HepG2 (cell line): ENCODE measurements at regions not wholly inside any gene's neighbourhood (a gene's known extent, or its start where the extent isn't known, plus 50 kb on each side); places are given as distances from the start of the nearest gene placed in this dataset.

Source experiments
- ATAC-seq: fragments of 200-7000 bp; cut with Tn5 transposase; 3 replicates; pipeline ENCODE4 v1.9.1; 2020; ENCODE audit warnings: mild to moderate bottlenecking, moderate library complexity
- BruUV-seq: library from RNA; stranded (reverse); fragments of 400-500 nt; replicated peaks from 2 replicates; lab custom pipeline; 2021; lab: Mats Ljungman, UMichigan
- CTCF ChIA-PET: fragments of 300-600 bp; formaldehyde crosslinking; extraction: SDS; loops from one replicate; lab custom pipeline; 2021; ENCODE audit warnings: low total read pairs, inconsistent platforms, low intra/inter-chr PET ratio; lab: Yijun Ruan, JAX
- POLR2A ChIA-PET: fragments of 350-600 bp; sonication (Branson Sonifier 250); formaldehyde crosslinking; loops from one replicate; lab custom pipeline; 2020; ENCODE audit warnings: antibody characterized with exemption, inconsistent platforms; lab: Yijun Ruan, JAX
- DNase-seq: peaks from one replicate; pipeline ENCODE4 v3.0.0-alpha.2; 2015; ENCODE audit warnings: low spot score
- FAIRE-seq: peaks from 3 replicates; lab custom pipeline; 2011; peaks lifted over from hg19 to GRCh38; lab: Jason Lieb, UNC
- H2AFZ ChIP-seq: one replicate; pipeline ENCODE4 v1.6.1; 2011; ENCODE audit warnings: low read length, inconsistent platforms
- H3K27ac ChIP-seq: fragments of 300-600 bp; 3 replicates; pipeline ENCODE4 v1.8.0; 2011; ENCODE audit warnings: mixed run types, mild to moderate bottlenecking, mixed read lengths, low read length, inconsistent platforms; ENCODE audit not compliant: insufficient read depth; ENCODE audit errors: extremely low read length
- H3K27me3 ChIP-seq, 2 experiments: fragments of 200-600 bp in 1 of 2; 2 replicates in 1 of 2; 3 replicates in 1 of 2; pipeline versions ENCODE4 v1.6.0 to v1.8.0; 2011; ENCODE audit warnings: low read length in 2 of 2, mild to moderate bottlenecking in 2 of 2, moderate library complexity in 2 of 2, inconsistent platforms in 1 of 2; ENCODE audit not compliant: insufficient read depth in 2 of 2, control insufficient read depth in 1 of 2
- H3K36me3 ChIP-seq, 2 experiments: fragments of 200-600 bp in 1 of 2; replicated peaks in 1 of 2; 2 replicates in 1 of 2; 3 replicates in 1 of 2; pipeline versions ENCODE4 v1.5.1 to v1.8.0; 2011; ENCODE audit warnings: low read length in 2 of 2, inconsistent platforms in 1 of 2; ENCODE audit not compliant: insufficient read depth in 2 of 2, control insufficient read depth in 1 of 2
- H3K4me1 ChIP-seq: 2 replicates; pipeline ENCODE4 v1.5.1; 2012; ENCODE audit warnings: low read length, inconsistent platforms; ENCODE audit not compliant: insufficient read depth
- H3K4me2 ChIP-seq: 2 replicates; pipeline ENCODE4 v1.6.0; 2011; ENCODE audit warnings: low read depth, low read length, inconsistent platforms
- H3K4me3 ChIP-seq, 3 experiments: fragments of 200-600 bp in 1 of 3; sonication (generic), shearing (Covaris generic) in 1 of 3; replicated peaks in 1 of 3; 2 replicates each; pipeline ENCODE4 v1.5.1; 2011 to 2016; ENCODE audit warnings: low read length in 3 of 3, inconsistent platforms in 2 of 3, low read depth in 2 of 3, mild to moderate bottlenecking in 2 of 3, control low read depth in 1 of 3, mixed read lengths in 1 of 3; ENCODE audit not compliant: insufficient read depth in 1 of 3
- H3K79me2 ChIP-seq: one replicate; pipeline ENCODE4 v1.6.1; 2011; ENCODE audit warnings: low read length, inconsistent platforms; ENCODE audit not compliant: insufficient read depth
- H3K9ac ChIP-seq: 2 replicates; pipeline ENCODE4 v1.6.0; 2011; ENCODE audit warnings: mild to moderate bottlenecking, low read depth, low read length, inconsistent platforms; ENCODE audit not compliant: insufficient read depth
- H3K9me3 ChIP-seq: 2 replicates; pipeline ENCODE4 v1.5.1; 2012; ENCODE audit warnings: mild to moderate bottlenecking, low read length
- H4K20me1 ChIP-seq: 2 replicates; pipeline ENCODE4 v1.6.0; 2011; ENCODE audit warnings: inconsistent platforms, mild to moderate bottlenecking, low read length, moderate library complexity; ENCODE audit not compliant: insufficient read depth
- FOXP1 ChIP-seq, 2 experiments: fragments of 450-650 bp in 1 of 2; IDR thresholded peaks; 2 replicates each; pipeline ENCODE4 v1.6.1; 2017 to 2018; ENCODE audit warnings: antibody characterized with exemption in 1 of 2
- RFX1 ChIP-seq: fragments of 450-650 bp; IDR thresholded peaks from 2 replicates; pipeline ENCODE4 v1.6.1; 2017
- SAP130 ChIP-seq: IDR thresholded peaks from 2 replicates; pipeline ENCODE4 v1.6.1; 2016; ENCODE audit warnings: low read depth
- SMAD1 ChIP-seq: sonication (generic); formaldehyde crosslinking; IDR thresholded peaks from 2 replicates; pipeline ENCODE4 v1.4.0; 2020; ENCODE audit warnings: missing genetic modification reagents, low read depth, mild to moderate bottlenecking, borderline replicate concordance
- ZNF446 ChIP-seq: sonication (generic); formaldehyde crosslinking; IDR thresholded peaks from 2 replicates; pipeline ENCODE4 v1.5.0; 2020; ENCODE audit warnings: mild to moderate bottlenecking, missing genetic modification reagents
- ZSCAN31 ChIP-seq: sonication (generic); formaldehyde crosslinking; IDR thresholded peaks from 2 replicates; pipeline ENCODE4 v1.5.0; 2020; ENCODE audit warnings: low read depth, mild to moderate bottlenecking, missing genetic modification reagents
- WGBS: methylation state at CpG from one replicate; pipeline ENCODE4 v1.1.6; 2017; ENCODE audit warnings: low lambda C conversion rate; 5-methylcytosine and 5-hydroxymethylcytosine counted together
- in situ Hi-C: cut with HindIII; loops from 2 replicates; pipeline ENCODE4 v1.10.0; 2017; ENCODE audit warnings: low pct_unique_long_range_greater_than_20kb; ENCODE audit not compliant: extremely low pct_ligation_motif_present
- intact Hi-C: fragments of 100-400 bp; cut with micrococcal nuclease; formaldehyde crosslinking; loops from one replicate; pipeline ENCODE4 v1.10.0; 2022; ENCODE audit not compliant: unreplicated experiment
- TF ChIP-seq, protein P1 (sequence below): sonication (generic); formaldehyde crosslinking; IDR thresholded peaks from 2 replicates; pipeline ENCODE4 v1.5.0; 2020; ENCODE audit warnings: mild to moderate bottlenecking, missing genetic modification reagents, borderline replicate concordance

DNA sequence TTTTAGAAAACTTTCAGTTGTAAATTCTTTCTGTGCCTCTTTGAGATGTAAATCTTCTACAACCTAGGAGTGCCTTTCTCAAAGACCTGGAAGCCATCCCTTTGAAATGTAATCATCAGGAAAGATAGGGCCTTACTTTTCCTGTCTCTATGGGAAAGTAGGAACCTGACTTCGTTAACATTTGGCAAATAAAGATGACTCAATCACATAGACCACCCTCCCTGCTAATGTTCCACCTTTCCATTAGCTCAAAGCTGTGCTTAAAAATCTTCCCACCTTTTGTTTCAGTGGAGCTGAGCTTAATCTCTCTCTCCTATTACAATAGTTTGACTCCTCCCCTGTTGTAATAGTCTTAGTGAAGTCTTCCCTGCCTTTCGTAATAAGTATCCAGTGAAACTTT is 247.7 kb downstream of the OLFM4 start:
- intact Hi-C loops: no loop called here
- TF ChIP-seq ZNF446 (CRISPR knock-in tag) (no peak), RFX1 (no peak), SMAD1 (CRISPR knock-in tag) (no peak), FOXP1 (IDR thresholded peaks at IDR 0.05) (no peak), FOXP1 (CRISPR knock-in tag; IDR thresholded peaks at IDR 0.05) (no peak), SAP130 (CRISPR knock-in tag) (no peak), ZSCAN31 (CRISPR knock-in tag) (no peak)
- TF ChIP-seq, protein P1, sequence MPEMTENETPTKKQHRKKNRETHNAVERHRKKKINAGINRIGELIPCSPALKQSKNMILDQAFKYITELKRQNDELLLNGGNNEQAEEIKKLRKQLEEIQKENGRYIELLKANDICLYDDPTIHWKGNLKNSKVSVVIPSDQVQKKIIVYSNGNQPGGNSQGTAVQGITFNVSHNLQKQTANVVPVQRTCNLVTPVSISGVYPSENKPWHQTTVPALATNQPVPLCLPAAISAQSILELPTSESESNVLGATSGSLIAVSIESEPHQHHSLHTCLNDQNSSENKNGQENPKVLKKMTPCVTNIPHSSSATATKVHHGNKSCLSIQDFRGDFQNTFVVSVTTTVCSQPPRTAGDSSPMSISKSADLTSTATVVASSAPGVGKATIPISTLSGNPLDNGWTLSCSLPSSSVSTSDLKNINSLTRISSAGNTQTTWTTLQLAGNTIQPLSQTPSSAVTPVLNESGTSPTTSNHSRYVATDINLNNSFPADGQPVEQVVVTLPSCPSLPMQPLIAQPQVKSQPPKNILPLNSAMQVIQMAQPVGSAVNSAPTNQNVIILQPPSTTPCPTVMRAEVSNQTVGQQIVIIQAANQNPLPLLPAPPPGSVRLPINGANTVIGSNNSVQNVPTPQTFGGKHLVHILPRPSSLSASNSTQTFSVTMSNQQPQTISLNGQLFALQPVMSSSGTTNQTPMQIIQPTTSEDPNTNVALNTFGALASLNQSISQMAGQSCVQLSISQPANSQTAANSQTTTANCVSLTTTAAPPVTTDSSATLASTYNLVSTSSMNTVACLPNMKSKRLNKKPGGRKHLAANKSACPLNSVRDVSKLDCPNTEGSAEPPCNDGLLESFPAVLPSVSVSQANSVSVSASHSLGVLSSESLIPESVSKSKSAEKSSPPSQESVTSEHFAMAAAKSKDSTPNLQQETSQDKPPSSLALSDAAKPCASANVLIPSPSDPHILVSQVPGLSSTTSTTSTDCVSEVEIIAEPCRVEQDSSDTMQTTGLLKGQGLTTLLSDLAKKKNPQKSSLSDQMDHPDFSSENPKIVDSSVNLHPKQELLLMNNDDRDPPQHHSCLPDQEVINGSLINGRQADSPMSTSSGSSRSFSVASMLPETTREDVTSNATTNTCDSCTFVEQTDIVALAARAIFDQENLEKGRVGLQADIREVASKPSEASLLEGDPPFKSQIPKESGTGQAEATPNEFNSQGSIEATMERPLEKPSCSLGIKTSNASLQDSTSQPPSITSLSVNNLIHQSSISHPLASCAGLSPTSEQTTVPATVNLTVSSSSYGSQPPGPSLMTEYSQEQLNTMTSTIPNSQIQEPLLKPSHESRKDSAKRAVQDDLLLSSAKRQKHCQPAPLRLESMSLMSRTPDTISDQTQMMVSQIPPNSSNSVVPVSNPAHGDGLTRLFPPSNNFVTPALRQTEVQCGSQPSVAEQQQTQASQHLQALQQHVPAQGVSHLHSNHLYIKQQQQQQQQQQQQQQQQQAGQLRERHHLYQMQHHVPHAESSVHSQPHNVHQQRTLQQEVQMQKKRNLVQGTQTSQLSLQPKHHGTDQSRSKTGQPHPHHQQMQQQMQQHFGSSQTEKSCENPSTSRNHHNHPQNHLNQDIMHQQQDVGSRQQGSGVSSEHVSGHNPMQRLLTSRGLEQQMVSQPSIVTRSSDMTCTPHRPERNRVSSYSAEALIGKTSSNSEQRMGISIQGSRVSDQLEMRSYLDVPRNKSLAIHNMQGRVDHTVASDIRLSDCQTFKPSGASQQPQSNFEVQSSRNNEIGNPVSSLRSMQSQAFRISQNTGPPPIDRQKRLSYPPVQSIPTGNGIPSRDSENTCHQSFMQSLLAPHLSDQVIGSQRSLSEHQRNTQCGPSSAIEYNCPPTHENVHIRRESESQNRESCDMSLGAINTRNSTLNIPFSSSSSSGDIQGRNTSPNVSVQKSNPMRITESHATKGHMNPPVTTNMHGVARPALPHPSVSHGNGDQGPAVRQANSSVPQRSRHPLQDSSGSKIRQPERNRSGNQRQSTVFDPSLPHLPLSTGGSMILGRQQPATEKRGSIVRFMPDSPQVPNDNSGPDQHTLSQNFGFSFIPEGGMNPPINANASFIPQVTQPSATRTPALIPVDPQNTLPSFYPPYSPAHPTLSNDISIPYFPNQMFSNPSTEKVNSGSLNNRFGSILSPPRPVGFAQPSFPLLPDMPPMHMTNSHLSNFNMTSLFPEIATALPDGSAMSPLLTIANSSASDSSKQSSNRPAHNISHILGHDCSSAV (CRISPR knock-in tag): no peak
- in situ Hi-C loops: no loop called here
- no peak overlapping the region for H3K9ac ChIP-seq
- H3K79me2 ChIP-seq: no peaks in the 10 kb centered on the region
- BruUV-seq: no TSS peak
- no peak overlapping the region for H2AFZ ChIP-seq
- no peak overlapping the region for H3K27ac ChIP-seq
- H3K27me3 ChIP-seq: no peaks in the 10 kb centered on the region
- no peaks in the 10 kb centered on the region for H3K36me3 ChIP-seq
- H3K9me3 ChIP-seq: no peaks in the 10 kb centered on the region
- WGBS: 14% methylated on average over 2 of the region's 2 CpGs
- POLR2A ChIA-PET: no interaction called here
- CTCF ChIA-PET: no interaction called here
- H4K20me1 ChIP-seq: no peaks in the 10 kb centered on the region
- FAIRE-seq: no peak
- no peak overlapping the region for H3K4me3 ChIP-seq
- no peak overlapping the region for H3K4me2 ChIP-seq
- DNase-seq: no peak
- no peak for ATAC-seq
- no peaks in the 10 kb centered on the region for H3K4me1 ChIP-seq
